NCI-H128 (cell line): ENCODE measurements at regions not wholly inside any gene's neighbourhood (a gene's known extent, or its start where the extent isn't known, plus 50 kb on each side); places are given as distances from the start of the nearest gene placed in this dataset.

Source experiments
- DNase-seq: peaks from one replicate; lab custom pipeline; 2025; ENCODE audit not compliant: unreplicated experiment; lab: John Stamatoyannopoulos, UW

DNA sequence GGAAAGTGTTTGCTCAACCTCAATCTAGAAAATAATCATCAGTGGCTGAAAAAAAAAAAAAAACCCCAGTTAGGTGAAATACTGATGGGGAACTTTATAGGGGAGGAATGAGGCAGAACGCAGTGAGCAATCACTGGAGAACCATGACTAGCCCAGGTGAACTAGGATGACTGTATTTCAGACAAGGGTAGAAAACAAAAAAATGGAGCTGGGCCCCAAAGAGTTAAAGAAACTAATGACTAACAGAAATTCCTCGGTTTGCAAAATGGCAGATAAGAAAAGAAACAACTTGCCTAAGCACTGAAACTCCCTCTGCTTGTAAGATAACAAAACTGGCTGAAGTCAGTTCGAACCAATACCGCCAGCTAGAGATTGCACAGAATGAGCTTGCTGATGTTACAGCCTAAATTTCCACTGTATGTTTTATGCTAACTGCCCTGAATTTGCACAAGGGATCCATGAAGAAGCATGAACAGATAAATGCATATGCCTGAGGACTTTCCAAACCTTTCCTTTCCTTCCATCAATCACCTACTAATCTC is 245.9 kb downstream of the METTL4 start:
- no peak for DNase-seq

DNA sequence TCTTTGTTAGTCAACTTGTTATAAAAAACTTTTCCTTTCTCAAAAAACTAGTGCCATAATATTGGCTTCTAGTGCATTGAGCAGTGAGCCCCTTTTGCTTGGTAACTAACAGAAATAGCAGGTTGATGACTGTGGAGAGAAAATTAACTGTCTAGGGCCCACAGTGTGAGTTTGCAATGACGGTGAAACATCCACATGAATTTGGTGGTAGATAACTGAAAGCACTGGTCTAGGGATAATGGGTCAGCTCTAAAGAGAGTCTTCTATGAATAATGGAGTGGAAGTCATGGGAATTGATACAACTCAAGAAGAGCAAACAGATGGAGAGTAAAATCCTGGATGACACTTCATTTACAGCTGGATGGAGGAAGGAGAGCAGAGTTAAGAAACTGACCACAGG is 245.4 kb downstream of the METTL4 start:
- no peak for DNase-seq

DNA sequence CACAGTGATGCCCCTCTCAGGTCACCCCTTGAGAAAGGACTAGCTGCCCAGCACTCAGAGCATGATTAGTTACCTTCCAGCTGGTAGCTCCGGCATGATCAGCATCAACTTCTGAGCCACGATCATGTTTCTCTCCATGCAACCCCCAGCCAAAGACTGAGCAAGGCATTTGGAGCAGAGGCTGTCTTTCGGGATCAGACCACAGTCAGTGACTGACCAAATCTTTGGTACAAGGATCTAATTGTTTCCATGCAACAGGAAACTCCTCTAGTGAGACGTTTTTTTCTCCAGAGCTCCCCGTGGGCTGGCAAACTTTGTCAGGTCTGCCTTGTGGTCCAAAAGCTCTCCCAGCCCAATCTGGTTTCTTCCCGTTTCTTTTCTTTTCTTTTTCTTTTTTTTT is 244.3 kb downstream of the METTL4 start:
- no peak for DNase-seq

DNA sequence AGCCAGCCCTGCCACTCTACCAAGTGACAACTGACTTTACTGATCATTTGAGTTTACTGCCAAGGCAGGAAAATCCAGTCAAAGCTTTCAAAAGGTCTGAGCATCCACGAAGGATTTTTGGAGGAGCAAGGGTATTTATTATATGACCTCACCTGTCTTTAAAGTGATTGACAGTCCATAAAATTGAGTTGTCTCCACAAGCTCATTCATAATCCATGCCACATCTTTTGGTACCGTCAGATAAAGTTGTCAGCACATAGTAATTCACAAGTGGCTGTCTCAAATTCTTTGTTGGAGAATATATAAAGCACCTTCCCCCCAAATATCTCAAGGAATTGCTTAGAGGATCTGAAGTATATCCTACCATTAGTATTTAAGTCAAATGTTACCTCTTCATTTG is 240.5 kb downstream of the METTL4 start:
- no peak for DNase-seq

DNA sequence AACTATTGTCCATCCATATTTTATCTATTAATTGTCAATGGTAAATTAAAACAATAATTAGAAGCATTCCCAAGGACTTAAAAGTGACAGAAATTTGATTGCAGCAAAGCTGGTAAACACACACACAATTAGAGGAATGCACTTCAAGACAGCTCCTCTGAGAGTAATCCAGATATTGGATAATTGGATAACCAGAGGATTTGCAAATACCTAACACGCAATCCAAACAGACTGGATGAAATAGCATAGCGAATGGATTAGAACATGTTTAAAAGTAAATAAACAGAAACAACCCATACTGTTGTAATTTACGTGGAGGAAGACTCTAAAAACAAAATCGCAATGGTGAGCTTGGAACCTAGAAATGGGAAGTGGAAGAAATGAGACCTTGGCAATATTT is 239.8 kb downstream of the METTL4 start:
- DNase-seq = no peak

DNA sequence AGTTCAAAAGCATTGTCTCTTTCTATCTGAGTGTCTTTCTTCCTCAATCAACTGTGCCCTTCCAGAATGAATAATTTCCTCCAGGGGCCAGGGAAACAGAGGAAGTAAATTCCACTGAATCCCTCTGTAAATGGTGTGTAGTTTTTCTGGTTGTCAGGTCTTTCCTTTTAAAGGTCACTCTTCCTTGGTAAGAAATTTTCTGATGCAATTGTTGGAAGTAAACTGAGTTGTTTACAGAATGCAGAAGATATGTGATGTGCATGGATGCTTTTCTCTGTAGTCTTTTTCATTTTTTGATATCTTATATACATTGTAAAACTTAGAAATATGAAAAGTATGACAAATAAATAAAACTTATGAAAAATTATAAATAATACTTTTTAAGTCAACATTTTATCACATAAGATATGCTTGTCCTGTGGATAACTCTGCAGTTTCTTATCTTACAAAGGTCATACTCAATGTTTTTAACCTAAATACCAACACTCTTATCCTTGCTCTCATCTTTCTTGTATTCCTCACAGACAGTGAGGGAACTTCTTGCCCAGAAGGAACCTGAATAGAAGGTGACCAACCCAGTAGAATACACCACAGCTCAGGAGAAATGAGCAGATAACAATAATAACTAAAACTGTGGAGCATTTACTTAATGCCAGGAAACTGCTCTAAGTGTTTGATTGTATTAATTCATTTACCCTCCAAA is 234.5 kb downstream of the METTL4 start:
- no peak for DNase-seq

DNA sequence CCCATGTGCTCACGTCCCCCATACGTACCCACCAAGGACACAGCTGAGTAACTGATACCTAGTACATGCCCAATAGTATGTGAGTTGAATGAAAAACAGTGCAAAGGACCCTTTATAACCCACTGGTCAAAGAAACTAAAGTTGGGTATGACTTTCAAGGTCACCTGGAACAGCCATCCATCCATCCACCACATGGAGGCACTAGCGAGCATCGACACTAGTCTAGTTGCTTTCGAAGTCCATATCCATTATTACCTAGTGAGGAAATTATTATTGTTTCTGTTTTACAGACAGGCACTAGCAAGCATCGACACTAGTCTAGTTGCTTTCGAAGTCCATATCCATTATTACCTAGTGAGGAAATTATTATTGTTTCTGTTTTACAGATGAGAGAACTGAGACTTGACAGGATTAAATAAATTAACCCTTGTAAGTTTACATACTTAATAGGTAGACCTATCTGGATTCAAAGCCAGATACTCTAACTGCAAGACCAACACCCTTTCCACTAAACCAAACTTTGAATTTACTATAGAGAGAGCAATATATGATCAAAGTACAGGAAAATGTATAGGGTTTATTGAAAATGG is 233.7 kb downstream of the METTL4 start:
- no peak for DNase-seq

DNA sequence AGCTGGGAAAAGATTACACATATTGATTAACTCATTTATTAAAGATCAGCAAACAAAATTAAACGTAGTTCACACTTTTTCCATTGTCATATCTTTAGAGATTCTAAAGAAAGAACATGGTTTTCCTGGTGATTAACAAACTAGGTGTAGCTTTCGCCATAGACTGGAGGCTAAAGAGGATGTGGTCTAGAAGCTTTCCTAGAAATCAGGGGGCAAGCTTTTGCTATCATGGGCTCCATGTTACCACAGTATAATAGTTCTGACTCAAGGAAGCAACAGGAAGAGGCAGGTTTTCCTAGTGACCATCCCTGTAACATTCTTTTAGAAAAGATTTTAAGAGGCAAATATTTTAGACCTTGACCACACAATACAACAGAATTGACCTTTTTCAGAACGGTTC is 232.7 kb downstream of the METTL4 start:
- DNase-seq = no peak

DNA sequence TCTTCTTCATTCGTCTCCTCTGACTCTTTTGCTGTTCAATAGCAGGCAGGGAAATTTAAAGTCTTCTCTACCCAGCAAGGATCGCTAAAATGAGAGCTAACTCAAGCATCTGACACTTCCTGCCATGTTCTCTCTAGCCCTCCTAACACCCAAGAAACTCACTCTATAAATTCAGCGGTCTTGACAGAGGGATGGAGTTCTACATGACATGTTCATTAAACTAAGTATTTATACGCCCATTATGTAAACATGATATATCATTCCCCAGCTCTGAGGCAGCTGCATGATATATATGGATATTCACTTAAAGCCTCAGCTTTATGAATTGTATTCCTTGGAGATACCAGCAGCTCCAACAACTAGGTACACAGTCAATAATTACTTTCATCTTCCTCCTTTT is 231.0 kb downstream of the METTL4 start:
- no peak for DNase-seq

DNA sequence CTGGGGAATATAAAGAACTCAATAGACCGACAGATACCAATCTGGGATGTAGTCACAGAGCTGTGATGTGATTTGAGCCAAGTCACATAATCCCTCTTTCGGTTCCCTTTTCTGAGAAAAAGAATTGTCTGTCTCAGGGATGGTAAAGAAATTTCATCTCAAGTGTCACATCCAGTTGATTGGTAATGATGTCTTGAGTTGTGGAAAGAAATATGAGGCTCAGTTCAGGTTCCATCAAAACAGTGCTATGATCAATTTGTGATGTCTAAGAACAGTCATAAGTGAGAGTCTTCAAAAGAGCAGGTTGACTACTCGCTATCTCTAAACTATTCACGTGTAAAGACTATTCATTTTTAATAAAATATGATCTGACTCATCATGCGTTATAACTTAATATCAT is 223.3 kb downstream of the METTL4 start:
- DNase-seq = no peak

DNA sequence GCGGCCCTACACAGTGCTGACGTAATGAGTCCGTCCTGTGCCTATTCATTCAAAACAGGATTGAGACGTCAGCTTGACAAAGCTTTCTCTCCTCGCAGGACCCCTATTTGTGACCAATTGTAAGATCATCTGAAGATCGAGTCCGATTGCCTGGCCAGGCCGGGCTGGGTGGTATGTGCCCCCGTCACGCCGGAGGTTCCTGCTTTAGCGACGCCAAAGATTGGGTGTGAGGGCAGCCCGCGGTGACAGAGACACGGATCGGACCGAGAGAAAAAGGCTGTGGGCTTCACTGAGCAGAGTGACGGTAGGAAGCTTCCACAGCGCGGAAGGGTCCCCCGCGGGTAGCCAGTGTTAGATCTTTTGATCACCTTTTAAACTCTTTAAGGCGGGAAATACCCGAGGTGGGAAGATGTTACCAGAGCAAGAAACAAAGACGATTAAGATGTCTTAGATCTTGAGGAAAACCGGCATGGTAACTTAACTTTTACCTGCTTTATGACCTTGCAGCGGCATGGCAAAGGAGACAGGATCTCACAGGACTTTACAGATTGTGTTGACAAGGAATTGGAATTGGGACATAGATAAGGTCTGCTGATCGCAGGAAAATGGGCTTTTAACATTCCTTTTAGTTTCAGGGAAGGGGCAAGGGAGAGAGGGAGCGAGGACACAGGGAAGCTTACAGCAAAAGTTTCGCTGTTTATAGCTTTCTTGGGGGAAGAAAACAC is 220.0 kb downstream of the METTL4 start:
- DNase-seq = no peak

DNA sequence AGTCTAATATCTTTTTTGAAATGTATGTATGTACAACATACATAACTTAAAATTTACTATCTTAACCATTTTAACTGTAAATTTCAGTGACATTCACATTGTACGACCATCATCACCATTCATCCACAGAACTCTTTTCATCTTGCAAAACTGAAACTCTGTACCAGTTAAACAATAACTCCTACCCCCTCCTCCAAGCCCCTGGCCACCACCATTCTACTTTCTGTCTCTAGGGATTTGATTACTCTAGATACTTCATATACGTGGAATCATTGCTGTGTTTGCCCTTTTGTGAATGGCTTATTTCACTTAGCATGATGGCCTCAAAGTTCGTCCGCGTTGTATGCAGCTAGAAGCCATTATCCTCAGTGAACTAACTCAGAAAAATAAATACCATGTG is 217.0 kb downstream of the METTL4 start:
- DNase-seq = no peak

DNA sequence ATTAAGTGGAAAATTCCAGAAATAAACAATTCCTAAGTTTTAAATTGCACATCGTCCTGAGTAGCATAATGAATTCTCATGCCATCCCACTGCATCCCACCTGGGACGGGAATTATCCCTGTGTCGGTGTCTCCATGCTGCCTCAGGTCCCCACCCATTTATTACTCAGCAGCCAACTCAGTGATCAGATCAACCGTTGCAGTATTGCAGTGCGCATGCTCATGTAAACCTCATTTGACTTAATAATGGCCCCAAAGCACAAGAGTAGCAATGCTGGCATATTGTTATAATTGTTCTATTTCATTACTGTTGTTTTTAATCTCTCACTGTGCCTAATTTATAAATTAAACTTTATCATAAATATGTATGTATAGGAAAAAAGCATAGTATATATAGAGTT is 214.4 kb downstream of the METTL4 start:
- DNase-seq = no peak

DNA sequence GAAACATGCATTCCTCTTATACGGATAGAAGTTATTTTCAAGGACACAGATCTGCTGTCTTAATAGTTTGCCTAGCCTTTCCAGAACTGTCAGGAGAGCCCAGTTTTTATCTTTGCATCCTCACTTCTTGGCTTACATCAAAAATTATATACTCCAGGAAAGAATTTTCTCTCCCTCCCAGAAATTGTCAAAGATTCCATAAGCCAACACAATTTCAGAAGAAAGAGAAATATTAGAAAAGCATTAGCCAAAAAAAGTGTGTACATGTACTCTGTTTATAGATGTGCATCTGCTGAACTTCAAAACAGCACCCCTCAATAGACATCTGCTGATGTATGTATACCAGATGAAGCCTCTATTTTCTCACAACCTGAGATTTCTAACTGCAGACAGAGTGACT is 210.4 kb downstream of the METTL4 start:
- no peak for DNase-seq

DNA sequence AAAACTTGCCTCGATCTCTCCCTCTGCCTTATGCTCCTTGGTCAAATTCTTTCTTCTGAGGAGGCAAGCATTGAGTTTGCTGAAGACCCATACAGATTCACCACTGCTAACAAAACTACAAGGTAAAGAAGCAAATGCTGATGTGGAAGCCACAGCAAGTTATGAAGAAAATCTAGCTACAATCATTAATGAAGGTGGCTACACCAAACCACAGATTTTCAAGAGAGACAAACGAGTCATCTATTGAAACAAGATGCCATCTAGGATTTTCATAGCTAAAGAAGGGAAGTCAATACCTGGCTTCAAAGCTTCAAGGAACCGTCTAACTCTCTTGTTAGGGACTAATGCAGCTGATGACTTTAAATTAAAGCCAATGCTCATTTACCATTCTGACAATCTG is 203.2 kb downstream of the METTL4 start:
- DNase-seq = no peak

DNA sequence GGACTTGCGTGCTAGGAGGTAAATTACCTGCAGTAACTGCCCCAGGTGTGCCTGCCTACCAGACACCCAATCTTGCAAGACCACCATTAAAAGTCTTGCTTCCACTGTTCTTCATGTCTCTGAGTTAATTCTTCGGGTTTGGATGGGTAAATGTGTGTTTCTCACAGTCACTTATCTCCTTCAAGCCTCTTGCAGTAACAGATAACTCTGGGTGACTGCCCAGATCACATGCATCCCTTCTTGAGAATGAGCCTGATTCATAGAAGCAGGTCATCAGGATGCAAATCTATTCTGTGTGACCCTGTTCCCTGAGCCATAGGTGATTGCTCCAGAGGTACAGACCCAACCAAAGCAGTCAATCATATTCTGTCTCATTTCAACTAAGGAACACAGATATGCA is 194.6 kb downstream of the METTL4 start:
- DNase-seq = no peak

DNA sequence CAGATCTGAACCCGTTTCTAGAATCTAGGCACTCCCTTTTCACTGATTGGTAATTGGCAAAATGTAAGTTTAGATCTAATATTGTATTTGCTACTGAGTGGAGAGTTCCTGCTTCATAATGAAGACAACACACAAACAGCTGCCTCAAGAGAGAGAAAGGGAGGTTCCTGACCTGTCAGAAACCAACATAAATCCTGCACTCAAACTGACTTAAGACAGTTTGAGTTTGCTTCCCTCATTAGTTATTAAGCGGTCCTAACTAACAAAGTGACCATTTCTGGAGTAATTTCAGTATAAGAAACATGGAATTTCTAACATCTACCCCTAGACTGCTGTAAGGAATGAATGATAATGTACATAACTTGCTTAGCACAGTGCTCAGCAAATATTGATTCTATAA is 191.2 kb downstream of the METTL4 start:
- no peak for DNase-seq

DNA sequence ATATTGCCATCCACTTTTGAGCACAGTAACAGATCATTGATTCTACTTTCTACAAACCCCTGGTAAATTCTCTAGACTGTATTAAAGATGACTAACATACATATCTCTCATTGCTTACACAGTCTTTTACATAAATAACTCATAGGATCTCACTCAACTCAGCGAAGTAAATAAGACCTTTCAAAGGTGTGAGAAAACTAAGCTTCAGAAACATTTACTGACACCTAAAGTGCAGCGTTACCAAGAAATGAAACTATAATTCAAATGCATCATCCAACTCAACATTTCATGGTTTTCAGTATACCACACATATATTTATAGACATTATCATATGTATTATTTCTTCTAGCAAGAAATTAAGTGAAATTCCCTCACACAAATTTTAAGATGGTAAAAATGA is 189.8 kb downstream of the METTL4 start:
- no peak for DNase-seq

DNA sequence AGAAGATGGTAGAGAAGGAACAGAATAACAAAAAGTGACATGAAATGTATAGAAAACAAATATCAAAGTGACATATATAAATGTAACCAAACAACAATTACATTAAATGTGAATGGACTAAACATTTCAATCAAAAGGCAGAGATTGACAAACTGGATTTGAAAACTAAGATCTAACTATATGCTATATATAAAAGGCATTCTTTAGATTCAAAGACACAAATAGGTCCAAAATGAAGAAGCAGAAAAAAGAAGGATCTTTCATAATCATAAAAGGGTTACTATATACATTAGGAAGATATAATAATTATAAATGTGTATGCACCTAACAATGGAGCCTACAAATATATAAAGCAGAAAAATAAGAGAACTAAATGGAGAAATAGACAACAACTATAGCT is 183.7 kb downstream of the METTL4 start:
- no peak for DNase-seq

DNA sequence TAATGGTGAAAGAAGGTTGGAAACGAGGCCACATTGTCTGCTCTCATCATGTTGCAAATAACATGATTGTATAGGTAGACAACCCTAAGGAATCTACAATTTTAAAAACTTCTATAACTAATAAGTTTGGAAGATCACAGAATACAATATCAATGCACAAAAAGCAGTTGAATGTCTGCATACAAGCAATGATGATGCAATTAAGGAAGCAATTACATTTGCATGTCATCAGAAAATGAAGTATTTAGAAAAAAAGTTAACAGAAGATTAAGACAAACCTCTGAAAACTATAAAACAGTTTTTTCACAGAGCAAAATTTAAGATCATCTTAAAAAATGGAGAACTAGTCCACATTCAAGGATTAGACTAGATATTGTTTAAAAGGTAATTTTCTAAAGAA is 181.1 kb downstream of the METTL4 start:
- DNase-seq = no peak

DNA sequence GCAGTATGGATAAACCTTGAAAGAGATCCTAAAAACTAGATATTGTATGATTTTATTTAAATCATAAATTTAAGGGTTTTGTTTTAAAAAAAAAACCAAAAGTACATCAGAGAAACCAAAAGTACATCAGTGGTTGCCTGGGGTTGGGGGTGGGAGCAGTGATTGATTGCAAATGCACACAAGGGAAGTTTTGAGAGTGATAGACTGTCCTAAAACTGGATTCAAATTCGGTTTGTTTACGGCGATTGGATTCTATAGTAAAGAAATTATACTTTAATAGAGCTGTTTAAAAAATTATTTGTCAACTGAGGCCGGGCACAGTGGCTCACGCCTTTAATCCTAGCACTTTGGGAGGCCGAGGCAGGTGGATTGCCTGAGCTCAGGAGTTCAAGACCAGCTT is 179.8 kb downstream of the METTL4 start:
- no peak for DNase-seq

DNA sequence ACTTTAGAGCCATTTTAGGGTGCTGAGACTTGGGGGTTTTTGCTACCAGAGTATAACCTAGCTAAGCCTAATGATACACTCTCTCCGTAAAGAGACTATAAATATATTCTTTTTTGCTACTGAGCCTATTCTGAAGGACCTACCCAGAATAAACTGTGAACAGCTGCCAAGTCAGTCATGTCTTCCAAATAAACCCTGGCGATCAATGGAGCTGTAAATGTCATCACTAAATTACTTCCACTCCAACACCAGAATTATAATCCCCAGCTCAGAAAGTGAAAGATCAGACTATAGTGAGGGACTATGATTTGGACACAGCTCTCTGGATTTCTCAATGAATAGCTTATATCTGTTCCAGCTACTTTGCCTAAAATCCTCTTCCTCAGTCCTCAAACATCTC is 178.9 kb downstream of the METTL4 start:
- DNase-seq = no peak
